Gastrocnemius medialis (tissue), 4 donors: ENCODE measurements at regions not wholly inside any gene's neighbourhood (a gene's known extent, or its start where the extent isn't known, plus 50 kb on each side); places are given as distances from the start of the nearest gene placed in this dataset.
A peak's percentile ranks its signal among the peaks of the same experiment; 100 is the strongest.
"Not testable (repeated sequence)": the region's sequence is repeated elsewhere in the genome, so short reads cannot be mapped to it uniquely, and the experiment has no call there.

ENCODE experiments used
- ATAC-seq, 2 donors: fragments of 150-250 bp; one replicate each; pipeline ENCODE4 v1.9.1; 2016
- DNase-seq, 2 donors: peaks; one replicate each; pipeline ENCODE4 v3.0.0-alpha.2; 2019
- H3K27ac ChIP-seq, 4 donors: fragments of 200-600 bp; sonication (generic); 1 replicate in 1 of 4; 2 replicates in 3 of 4; pipeline ENCODE4 v1.5.1; 2016 to 2018; ENCODE audit warnings: mild to moderate bottlenecking in 2 of 4, moderate library complexity in 1 of 4
- H3K27me3 ChIP-seq, 3 donors: fragments of 200-600 bp; sonication (generic) in 2 of 3; 1 replicate in 1 of 3; 2 replicates in 2 of 3; pipeline versions ENCODE4 v1.5.1 to v1.6.0; 2016 to 2019; ENCODE audit warnings: mild to moderate bottlenecking in 1 of 3, moderate library complexity in 1 of 3
- H3K36me3 ChIP-seq, 2 donors: fragments of 200-600 bp; sonication (generic) in 1 of 2; one replicate each; pipeline ENCODE4 v1.5.1; 2017 to 2018
- H3K4me1 ChIP-seq, 2 donors: fragments of 200-600 bp; sonication (generic) in 1 of 2; one replicate each; pipeline ENCODE4 v1.5.1; 2016 to 2017; ENCODE audit warnings: mild to moderate bottlenecking in 2 of 2
- H3K4me3 ChIP-seq, 4 donors: fragments of 200-600 bp; sonication (generic) in 3 of 4; 1 replicate in 1 of 4; 2 replicates in 3 of 4; pipeline ENCODE4 v1.5.1; 2016 to 2019; ENCODE audit warnings: mild to moderate bottlenecking in 2 of 4
- H3K9me3 ChIP-seq, 3 donors: fragments of 200-600 bp; sonication (generic) in 2 of 3; 1 replicate in 1 of 3; 2 replicates in 2 of 3; pipeline ENCODE4 v1.5.1; 2016 to 2019
- in situ Hi-C, 4 donors: fragments of 200-750 bp; cut with MboI; loops; one replicate each; pipeline versions ENCODE4 v1.15.0 to v1.8.0; 2017; ENCODE audit warnings: low sequenced_read_pairs in 4 of 4
- intact Hi-C: fragments of 100-400 bp; cut with DNase I; formaldehyde crosslinking; loops from one replicate; pipeline ENCODE4 v1.15.1; 2023; ENCODE audit warnings: low total_unique reads

- in situ Hi-C loops, H3K4me3 ChIP-seq, H3K9me3 ChIP-seq, intact Hi-C loops, H3K4me1 ChIP-seq, H3K27me3 ChIP-seq, DNase-seq, H3K27ac ChIP-seq, H3K36me3 ChIP-seq: not testable (repeated sequence)
- ATAC-seq = peak; percentile 58 to 84
Measured at GRCh38 chr1:145508053-145508452, 82.7 kb upstream of the NBPF20 start.

- H3K27me3 ChIP-seq, H3K4me3 ChIP-seq, in situ Hi-C loops, H3K27ac ChIP-seq, H3K4me1 ChIP-seq, DNase-seq, intact Hi-C loops, H3K36me3 ChIP-seq, H3K9me3 ChIP-seq: not testable (repeated sequence)
- ATAC-seq = peak in 1 of 2 donors; percentile 24
Measured at GRCh38 chr1:145505663-145506647, 80.6 kb upstream of the NBPF20 start.

GRCh38 chr1:145504834-145505413 lies 79.5 kb upstream of the NBPF20 start:
- H3K4me3 ChIP-seq, H3K36me3 ChIP-seq, H3K9me3 ChIP-seq, DNase-seq, in situ Hi-C loops, intact Hi-C loops, H3K27me3 ChIP-seq, H3K27ac ChIP-seq, H3K4me1 ChIP-seq: not testable (repeated sequence)
- peak; percentile 55 to 82 for ATAC-seq

- H3K36me3 ChIP-seq, ATAC-seq: not testable (repeated sequence)
Measured at GRCh38 chr1:145504310-145504709, 78.9 kb upstream of the NBPF20 start.

GRCh38 chr1:145500251-145500650 lies 74.8 kb upstream of the NBPF20 start:
- H3K4me3 ChIP-seq, H3K4me1 ChIP-seq, ATAC-seq, in situ Hi-C loops, H3K27me3 ChIP-seq, H3K36me3 ChIP-seq, intact Hi-C loops, H3K27ac ChIP-seq, H3K9me3 ChIP-seq, DNase-seq: not testable (repeated sequence)

More at GRCh38 chr1:145504310-145504709, 78.9 kb upstream of the NBPF20 start:
- intact Hi-C loops, H3K4me1 ChIP-seq, DNase-seq, H3K9me3 ChIP-seq, H3K27ac ChIP-seq, H3K4me3 ChIP-seq, H3K27me3 ChIP-seq, in situ Hi-C loops: not testable (repeated sequence)

GRCh38 chr1:145495077-145495871 lies 69.9 kb upstream of the NBPF20 start:
- H3K36me3 ChIP-seq, H3K4me3 ChIP-seq, H3K27me3 ChIP-seq, H3K9me3 ChIP-seq, DNase-seq, in situ Hi-C loops, ATAC-seq, H3K4me1 ChIP-seq, H3K27ac ChIP-seq, intact Hi-C loops: not testable (repeated sequence)

- H3K27ac ChIP-seq, H3K9me3 ChIP-seq, H3K4me3 ChIP-seq, ATAC-seq, DNase-seq, in situ Hi-C loops, intact Hi-C loops, H3K27me3 ChIP-seq, H3K36me3 ChIP-seq, H3K4me1 ChIP-seq: not testable (repeated sequence)
Measured at GRCh38 chr1:145488193-145488933, 63.0 kb upstream of the NBPF20 start.

- ATAC-seq, H3K4me1 ChIP-seq, in situ Hi-C loops, H3K9me3 ChIP-seq, H3K36me3 ChIP-seq, H3K27ac ChIP-seq, intact Hi-C loops, DNase-seq, H3K27me3 ChIP-seq: not testable (repeated sequence)
- peak overlapping the region in 1 of 4 donors; percentile 24 for H3K4me3 ChIP-seq
Measured at GRCh38 chr1:145487156-145487555, 61.8 kb upstream of the NBPF20 start.

GRCh38 chr1:145484257-145484656 lies 58.9 kb upstream of the NBPF20 start:
- H3K9me3 ChIP-seq, H3K4me3 ChIP-seq, H3K36me3 ChIP-seq, DNase-seq, H3K27me3 ChIP-seq, intact Hi-C loops, H3K27ac ChIP-seq, in situ Hi-C loops, ATAC-seq, H3K4me1 ChIP-seq: not testable (repeated sequence)

- ATAC-seq, H3K4me3 ChIP-seq, H3K9me3 ChIP-seq, DNase-seq, H3K27me3 ChIP-seq, H3K36me3 ChIP-seq, H3K4me1 ChIP-seq, H3K27ac ChIP-seq, in situ Hi-C loops, intact Hi-C loops: not testable (repeated sequence)
Measured at GRCh38 chr1:145482214-145482860, 56.9 kb upstream of the NBPF20 start.
